ENCODE measurements at regions not wholly inside any gene's neighbourhood (a gene's known extent, or its start where the extent isn't known, plus 50 kb on each side); places are given as distances from the start of the nearest gene placed in this dataset.

- H3K27me3 ChIP-seq (ENCODE audit: insufficient read depth, low read length): no peaks in the 10 kb centered on the region
- H3T11ph ChIP-seq (ENCODE audit: low read length): no peak overlapping the region
- H2BK12ac ChIP-seq (ENCODE audit: insufficient read length, low read depth, low read length): no peak overlapping the region
- H4K8ac ChIP-seq (replicated peaks; ENCODE audit: insufficient read length, low read depth, low read length): no peak overlapping the region
- H2BK5ac ChIP-seq (ENCODE audit: insufficient read length, low read length): no peak overlapping the region
- peaks cover 0 to 4% of the 10 kb centered on the region in 2 experiments; a peak in 1 of 4 replicates for H3K4me1 Mint-ChIP-seq
- no peaks in the 10 kb centered on the region; a peak in 1 of 5 replicates for H3K9me3 Mint-ChIP-seq
- no peak overlapping the region for H2AK5ac ChIP-seq (ENCODE audit: insufficient read length, low read length)
- no peak overlapping the region for H4K5ac ChIP-seq (ENCODE audit: insufficient read length, low read depth, low read length)
- H3K4me1 ChIP-seq (ENCODE audit: insufficient read depth, low read length): no peaks in the 10 kb centered on the region
- no peak overlapping the region for H3K14ac ChIP-seq (ENCODE audit: insufficient read depth, low read length)
- H3K4me2 ChIP-seq (ENCODE audit: insufficient read depth, insufficient read length, low read length): no peak overlapping the region
- no peaks in the 10 kb centered on the region for H4K20me1 ChIP-seq (ENCODE audit: control insufficient read depth, insufficient read depth, insufficient read length)
- no peak overlapping the region for H3K18ac ChIP-seq (ENCODE audit: insufficient read length, low read depth, low read length)
- peaks cover 0 to 3% (median 1%) of the 10 kb centered on the region in 3 experiments; a peak in 3 of 7 replicates for H3K36me3 Mint-ChIP-seq (ENCODE audit: insufficient read depth in 1 of 3, low read depth in 3 of 3)
- H3K27me3 Mint-ChIP-seq (ENCODE audit: low read depth): no peaks in the 10 kb centered on the region
- no peak overlapping the region for H3K56ac ChIP-seq (ENCODE audit: insufficient read length, low read depth, low read length)
- H4K91ac ChIP-seq (ENCODE audit: insufficient read length, low read depth, low read length): no peak overlapping the region
- DNase-seq: no peak
- H2BK120ac ChIP-seq (ENCODE audit: low read depth, low read length, poor library complexity, severe bottlenecking): no peak overlapping the region
- H3K23me2 ChIP-seq (ENCODE audit: insufficient read length, low read depth, low read length, poor library complexity, severe bottlenecking): no peaks in the 10 kb centered on the region
- no peak overlapping the region for H3K9ac ChIP-seq (ENCODE audit: extremely low read depth, insufficient read length, low read length)
- no peak overlapping the region for H2BK15ac ChIP-seq (ENCODE audit: low read depth, low read length)
- H2AFZ ChIP-seq (ENCODE audit: low read length): no peak overlapping the region
- TF ChIP-seq, protein P1, sequence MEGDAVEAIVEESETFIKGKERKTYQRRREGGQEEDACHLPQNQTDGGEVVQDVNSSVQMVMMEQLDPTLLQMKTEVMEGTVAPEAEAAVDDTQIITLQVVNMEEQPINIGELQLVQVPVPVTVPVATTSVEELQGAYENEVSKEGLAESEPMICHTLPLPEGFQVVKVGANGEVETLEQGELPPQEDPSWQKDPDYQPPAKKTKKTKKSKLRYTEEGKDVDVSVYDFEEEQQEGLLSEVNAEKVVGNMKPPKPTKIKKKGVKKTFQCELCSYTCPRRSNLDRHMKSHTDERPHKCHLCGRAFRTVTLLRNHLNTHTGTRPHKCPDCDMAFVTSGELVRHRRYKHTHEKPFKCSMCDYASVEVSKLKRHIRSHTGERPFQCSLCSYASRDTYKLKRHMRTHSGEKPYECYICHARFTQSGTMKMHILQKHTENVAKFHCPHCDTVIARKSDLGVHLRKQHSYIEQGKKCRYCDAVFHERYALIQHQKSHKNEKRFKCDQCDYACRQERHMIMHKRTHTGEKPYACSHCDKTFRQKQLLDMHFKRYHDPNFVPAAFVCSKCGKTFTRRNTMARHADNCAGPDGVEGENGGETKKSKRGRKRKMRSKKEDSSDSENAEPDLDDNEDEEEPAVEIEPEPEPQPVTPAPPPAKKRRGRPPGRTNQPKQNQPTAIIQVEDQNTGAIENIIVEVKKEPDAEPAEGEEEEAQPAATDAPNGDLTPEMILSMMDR (conservative IDR thresholded peaks at IDR 0.05): no peak
- H2BK20ac ChIP-seq (ENCODE audit: low read depth, low read length, poor library complexity, severe bottlenecking): no peak overlapping the region
- H3K79me2 ChIP-seq (ENCODE audit: insufficient read depth, low read length): no peaks in the 10 kb centered on the region
- H3K79me1 ChIP-seq (ENCODE audit: insufficient read depth, low read depth, low read length, poor library complexity, severe bottlenecking): no peaks in the 10 kb centered on the region
- H3K27ac Mint-ChIP-seq: no peak overlapping the region
- no peaks in the 10 kb centered on the region for H3K9me3 ChIP-seq (ENCODE audit: control insufficient read depth, low read depth, low read length)
- no peak overlapping the region for H3K4ac ChIP-seq (ENCODE audit: low read depth, low read length)
- H3K23ac ChIP-seq (ENCODE audit: insufficient read length, low read depth, low read length): no peak overlapping the region
- no peak overlapping the region for H3K27ac ChIP-seq (ENCODE audit: insufficient read length, low read depth, low read length)
- no peak overlapping the region for H3K4me3 Mint-ChIP-seq
Measured at GRCh38 chr1:84089867-84090266, 54.2 kb upstream of the PRKACB start.

Data from H9 (cell line).